ENCODE measurements at regions not wholly inside any gene's neighbourhood (a gene's known extent, or its start where the extent isn't known, plus 50 kb on each side); places are given as distances from the start of the nearest gene placed in this dataset.

- H2AFZ ChIP-seq (replicated peaks), result no peak overlapping the region
- H3K4me2 ChIP-seq, result peak overlapping the region; percentile 63
- no peak overlapping the region for H3K4me3 ChIP-seq
- peak; percentile 41 for DNase-seq (ENCODE audit: low spot score)
- no peak for TF ChIP-seq EZH2phosphoT487 (IDR thresholded peaks at IDR 0.05)
- TF ChIP-seq, protein P1, sequence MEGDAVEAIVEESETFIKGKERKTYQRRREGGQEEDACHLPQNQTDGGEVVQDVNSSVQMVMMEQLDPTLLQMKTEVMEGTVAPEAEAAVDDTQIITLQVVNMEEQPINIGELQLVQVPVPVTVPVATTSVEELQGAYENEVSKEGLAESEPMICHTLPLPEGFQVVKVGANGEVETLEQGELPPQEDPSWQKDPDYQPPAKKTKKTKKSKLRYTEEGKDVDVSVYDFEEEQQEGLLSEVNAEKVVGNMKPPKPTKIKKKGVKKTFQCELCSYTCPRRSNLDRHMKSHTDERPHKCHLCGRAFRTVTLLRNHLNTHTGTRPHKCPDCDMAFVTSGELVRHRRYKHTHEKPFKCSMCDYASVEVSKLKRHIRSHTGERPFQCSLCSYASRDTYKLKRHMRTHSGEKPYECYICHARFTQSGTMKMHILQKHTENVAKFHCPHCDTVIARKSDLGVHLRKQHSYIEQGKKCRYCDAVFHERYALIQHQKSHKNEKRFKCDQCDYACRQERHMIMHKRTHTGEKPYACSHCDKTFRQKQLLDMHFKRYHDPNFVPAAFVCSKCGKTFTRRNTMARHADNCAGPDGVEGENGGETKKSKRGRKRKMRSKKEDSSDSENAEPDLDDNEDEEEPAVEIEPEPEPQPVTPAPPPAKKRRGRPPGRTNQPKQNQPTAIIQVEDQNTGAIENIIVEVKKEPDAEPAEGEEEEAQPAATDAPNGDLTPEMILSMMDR (IDR thresholded peaks at IDR 0.05), result no peak
- no peak for TF ChIP-seq EZH2 (IDR thresholded peaks at IDR 0.05)
- H3K4me1 ChIP-seq, result peaks cover 75% of the 10 kb centered on the region
- Mint-ChIP-seq H3K4me1 (peaks cover 69% of the 10 kb centered on the region), H3K27ac (peak overlapping the region; percentile 99), H3K27me3 (ENCODE audit: insufficient read depth, low read depth) (peaks cover 5% of the 10 kb centered on the region), H3K9me3 (peaks cover 8% of the 10 kb centered on the region), H3K4me3 (no peak overlapping the region), H3K36me3 (peaks cover 5% of the 10 kb centered on the region)
- H3K9me3 ChIP-seq (ENCODE audit: low read depth), result no peaks in the 10 kb centered on the region
- H3K9ac ChIP-seq, result no peak overlapping the region
- peak overlapping the region; percentile 86 for H3K27ac ChIP-seq
- H3K79me2 ChIP-seq (ENCODE audit: low read depth), result no peaks in the 10 kb centered on the region
- H3F3A ChIP-seq (ENCODE audit: low read depth), result peaks cover 66% of the 10 kb centered on the region
- H4K20me1 ChIP-seq (ENCODE audit: low read depth), result no peaks in the 10 kb centered on the region
- no peaks in the 10 kb centered on the region for H3K27me3 ChIP-seq
- no peaks in the 10 kb centered on the region for H3K36me3 ChIP-seq
These were observed 477.4 kb upstream of the CHST9 start for GRCh38 chr18:27662537-27662936.

GRCh38 chr18:27661320-27662018 is 476.4 kb upstream of the CHST9 start:
- Mint-ChIP-seq H3K36me3 (peaks cover 5% of the 10 kb centered on the region), H3K27ac (peak overlapping the region; percentile 99), H3K27me3 (ENCODE audit: insufficient read depth, low read depth) (peaks cover 5% of the 10 kb centered on the region), H3K4me3 (peak overlapping the region; percentile 38), H3K9me3 (peaks cover 8% of the 10 kb centered on the region), H3K4me1 (peaks cover 64% of the 10 kb centered on the region)
- TF ChIP-seq, protein P1 (IDR thresholded peaks at IDR 0.05), result peak; percentile 32
- peak; percentile 98 for TF ChIP-seq EZH2phosphoT487 (IDR thresholded peaks at IDR 0.05)
- TF ChIP-seq EZH2 (IDR thresholded peaks at IDR 0.05), result no peak
- H3K36me3 ChIP-seq, result no peaks in the 10 kb centered on the region
- no peaks in the 10 kb centered on the region for H3K27me3 ChIP-seq
- no peaks in the 10 kb centered on the region for H4K20me1 ChIP-seq (ENCODE audit: low read depth)
- peak overlapping the region; percentile 88 for H3K27ac ChIP-seq
- peak overlapping the region; percentile 55 for H3K4me2 ChIP-seq
- no peaks in the 10 kb centered on the region for H3K9me3 ChIP-seq (ENCODE audit: low read depth)
- H3K9ac ChIP-seq, result no peak overlapping the region
- H3K4me3 ChIP-seq, result peak overlapping the region; percentile 3
- no peak overlapping the region for H2AFZ ChIP-seq (replicated peaks)
- H3F3A ChIP-seq (ENCODE audit: low read depth), result peaks cover 66% of the 10 kb centered on the region
- peak; percentile 90 for DNase-seq (ENCODE audit: low spot score)
- peaks cover 73% of the 10 kb centered on the region for H3K4me1 ChIP-seq
- H3K79me2 ChIP-seq (ENCODE audit: low read depth), result no peaks in the 10 kb centered on the region

DNA sequence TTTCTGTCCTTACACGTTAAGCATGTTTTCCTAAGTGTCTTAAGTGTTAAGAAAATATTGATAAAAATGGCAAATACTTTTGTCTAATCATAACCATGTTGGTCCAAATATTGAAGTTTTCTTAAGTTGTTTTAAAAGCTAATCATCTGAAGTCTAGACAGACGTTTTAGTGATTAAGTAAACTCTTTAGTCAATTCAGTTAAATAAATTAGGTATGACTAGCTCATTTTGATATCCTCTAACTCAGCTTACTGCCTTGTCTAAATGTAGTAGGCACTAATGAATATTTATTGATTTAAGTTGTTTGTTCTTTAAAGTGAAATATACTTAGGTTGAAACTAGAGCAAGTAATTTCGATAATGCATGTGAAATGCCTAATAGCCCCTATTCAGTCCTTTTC is 471.8 kb upstream of the CHST9 start:
- H3K4me1 Mint-ChIP-seq, result peaks cover 41% of the 10 kb centered on the region
- Histone ChIP-seq H3K27me3 (no peaks in the 10 kb centered on the region), H3K9me3 (ENCODE audit: low read depth) (no peaks in the 10 kb centered on the region), H3K36me3 (no peaks in the 10 kb centered on the region), H3K79me2 (ENCODE audit: low read depth) (no peaks in the 10 kb centered on the region), H3K4me2 (no peak overlapping the region), H2AFZ (replicated peaks) (no peak overlapping the region), H4K20me1 (ENCODE audit: low read depth) (no peaks in the 10 kb centered on the region), H3K9ac (no peak overlapping the region), H3F3A (ENCODE audit: low read depth) (peaks cover 31% of the 10 kb centered on the region), H3K4me1 (peaks cover 40% of the 10 kb centered on the region), H3K27ac (no peak overlapping the region), H3K4me3 (no peak overlapping the region)
- H3K27me3 Mint-ChIP-seq (ENCODE audit: insufficient read depth, low read depth), result no peaks in the 10 kb centered on the region
- TF ChIP-seq EZH2phosphoT487 (IDR thresholded peaks at IDR 0.05), result no peak
- TF ChIP-seq EZH2 (IDR thresholded peaks at IDR 0.05), result no peak
- TF ChIP-seq, protein P1 (IDR thresholded peaks at IDR 0.05), result no peak
- DNase-seq (ENCODE audit: low spot score), result no peak
- H3K36me3 Mint-ChIP-seq, result peaks cover 11% of the 10 kb centered on the region
- H3K9me3 Mint-ChIP-seq, result peaks cover 15% of the 10 kb centered on the region
- no peak overlapping the region for H3K27ac Mint-ChIP-seq
- H3K4me3 Mint-ChIP-seq, result no peak overlapping the region
